Muscle layer of duodenum (tissue), 2 donors: ENCODE measurements at regions not wholly inside any gene's neighbourhood (a gene's known extent, or its start where the extent isn't known, plus 50 kb on each side); places are given as distances from the start of the nearest gene placed in this dataset.
"Not testable (repeated sequence)": the region's sequence is repeated elsewhere in the genome, so short reads cannot be mapped to it uniquely, and the experiment has no call there.

Experiments
- H3K27ac ChIP-seq: one replicate; pipeline ENCODE4 v1.7.0; 2013; ENCODE audit warnings: mild to moderate bottlenecking, low read length
- H3K27me3 ChIP-seq: one replicate; pipeline ENCODE4 v1.7.0; 2013; ENCODE audit warnings: low read depth, mild to moderate bottlenecking, control low read depth, low read length
- H3K36me3 ChIP-seq, 2 donors: one replicate each; pipeline ENCODE4 v1.7.0; 2013; ENCODE audit warnings: low read length in 2 of 2, control low read depth in 1 of 2, mild to moderate bottlenecking in 1 of 2; ENCODE audit not compliant: insufficient read depth in 2 of 2, control insufficient read depth in 1 of 2
- H3K4me1 ChIP-seq, 2 donors: one replicate each; pipeline ENCODE4 v1.7.0; 2013; ENCODE audit warnings: low read length in 2 of 2, mild to moderate bottlenecking in 2 of 2, control low read depth in 1 of 2, moderate library complexity in 1 of 2; ENCODE audit not compliant: insufficient read depth in 2 of 2, control insufficient read depth in 1 of 2
- H3K4me3 ChIP-seq, 2 donors: one replicate each; pipeline ENCODE4 v1.7.0; 2013; ENCODE audit warnings: low read length in 2 of 2, low read depth in 1 of 2, mild to moderate bottlenecking in 1 of 2
- H3K9me3 ChIP-seq, 2 donors: one replicate each; pipeline ENCODE4 v1.7.0; 2013; ENCODE audit warnings: low read length in 2 of 2, control low read depth in 1 of 2, mild to moderate bottlenecking in 1 of 2; ENCODE audit not compliant: control insufficient read depth in 1 of 2
- donor health status: healthy.

DNA sequence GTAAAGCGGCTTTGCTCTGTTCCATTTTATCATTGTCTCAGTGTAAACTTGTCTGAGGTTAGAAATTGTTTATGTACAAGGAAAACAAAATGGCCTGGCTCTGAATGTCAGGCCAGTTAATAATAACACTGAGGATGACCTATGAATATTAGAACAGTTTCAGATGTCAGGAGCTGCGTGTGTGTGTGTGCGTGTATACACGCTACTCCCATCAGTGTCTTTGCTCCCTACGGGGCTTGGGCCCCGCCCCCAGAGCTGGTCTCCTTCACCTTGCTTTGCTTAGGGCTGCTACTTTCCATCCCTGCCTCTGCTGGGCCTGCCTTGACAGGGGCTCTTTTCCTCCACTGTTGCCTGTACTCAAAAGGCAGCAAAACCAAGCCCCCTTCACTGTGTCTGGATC lies 142.3 kb upstream of the BET1 start:
- Histone ChIP-seq H3K9me3 (no peaks in the 10 kb centered on the region), H3K4me1 (no peaks in the 10 kb centered on the region), H3K36me3 (no peaks in the 10 kb centered on the region), H3K27me3 (no peaks in the 10 kb centered on the region), H3K27ac (no peak overlapping the region), H3K4me3 (no peak overlapping the region)

DNA sequence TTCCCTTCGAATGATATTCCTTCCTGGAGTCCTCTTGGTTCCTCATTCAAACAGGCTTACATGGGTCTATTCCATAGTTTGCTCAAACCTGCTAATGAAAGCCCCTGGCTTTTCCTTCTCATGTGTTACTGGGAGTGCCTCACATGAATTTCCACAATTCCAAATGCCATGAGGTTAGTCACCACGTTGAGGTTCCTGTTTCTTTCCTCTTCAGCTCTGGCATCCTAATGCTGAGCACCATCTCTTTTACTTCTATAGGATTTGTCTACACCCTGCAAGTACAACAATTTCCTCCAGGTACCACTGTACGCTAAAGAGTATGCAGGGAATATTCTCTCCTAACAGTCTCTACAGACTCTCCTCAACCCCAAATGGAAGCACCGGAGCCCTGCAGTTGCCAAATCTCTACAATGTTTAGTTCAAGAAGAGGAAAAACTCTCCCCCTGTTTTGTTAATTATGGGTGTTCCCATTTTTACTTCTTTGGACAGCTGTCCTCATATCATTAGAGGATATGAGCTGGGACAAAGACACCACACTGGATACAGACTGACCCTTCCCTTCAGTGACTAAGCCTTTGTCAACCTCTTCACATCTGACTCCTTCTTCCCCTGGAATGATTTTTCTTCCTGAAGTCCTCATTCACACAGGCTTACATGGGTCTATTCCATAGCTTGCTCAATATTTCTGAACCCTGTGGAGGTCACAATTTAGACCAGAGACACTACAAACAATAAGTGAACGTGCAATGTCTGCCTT lies 145.8 kb upstream of the BET1 start:
- no peaks in the 10 kb centered on the region for H3K27me3 ChIP-seq
- no peaks in the 10 kb centered on the region for H3K36me3 ChIP-seq
- no peaks in the 10 kb centered on the region for H3K4me1 ChIP-seq
- no peaks in the 10 kb centered on the region for H3K9me3 ChIP-seq
- H3K4me3 ChIP-seq: no peak overlapping the region
- H3K27ac ChIP-seq: no peak overlapping the region

DNA sequence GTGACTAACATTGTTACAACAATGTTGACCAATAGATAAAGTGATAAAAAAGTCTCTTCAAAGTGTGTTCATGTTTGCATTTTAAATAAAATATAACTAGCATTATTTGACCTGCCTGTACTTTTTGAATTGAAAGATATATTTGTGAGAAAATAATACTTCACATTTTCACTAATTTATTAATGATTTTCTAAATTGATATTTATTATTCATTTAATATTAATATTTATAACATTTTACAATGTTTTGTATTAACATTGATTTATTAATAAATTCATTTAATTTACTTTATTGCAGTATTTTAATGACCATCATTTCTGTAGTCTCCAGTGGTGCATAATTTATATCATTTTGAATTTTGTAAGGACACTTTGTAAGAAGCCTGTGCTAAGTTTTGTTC lies 150.0 kb upstream of the BET1 start:
- no peaks in the 10 kb centered on the region for H3K27me3 ChIP-seq
- H3K4me1 ChIP-seq: no peaks in the 10 kb centered on the region
- H3K9me3 ChIP-seq: no peaks in the 10 kb centered on the region
- no peak overlapping the region for H3K27ac ChIP-seq
- no peak overlapping the region for H3K4me3 ChIP-seq
- H3K36me3 ChIP-seq: no peaks in the 10 kb centered on the region

DNA sequence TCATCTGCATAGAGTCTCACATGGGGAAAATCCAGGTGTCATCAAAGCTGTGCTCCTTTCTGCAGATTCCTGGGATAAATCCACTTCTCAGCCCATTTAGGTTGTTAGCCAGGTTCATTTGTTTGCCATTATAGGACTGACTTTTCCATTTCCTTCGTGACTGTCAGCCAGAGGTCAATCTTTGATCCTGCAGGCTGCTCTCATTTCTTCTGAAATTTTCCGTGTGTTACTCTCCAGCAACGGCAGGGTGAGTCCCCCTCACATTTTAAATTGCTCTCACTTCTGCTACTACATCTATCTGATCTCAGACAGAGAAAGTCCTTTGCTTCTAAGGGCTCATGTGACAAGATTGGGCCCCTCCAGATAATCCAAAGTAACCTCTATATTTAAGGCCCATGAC lies 150.7 kb upstream of the BET1 start:
- Histone ChIP-seq H3K4me3 (no peak overlapping the region), H3K9me3 (no peaks in the 10 kb centered on the region), H3K27me3 (no peaks in the 10 kb centered on the region), H3K4me1 (no peaks in the 10 kb centered on the region), H3K27ac (no peak overlapping the region), H3K36me3 (no peaks in the 10 kb centered on the region)

DNA sequence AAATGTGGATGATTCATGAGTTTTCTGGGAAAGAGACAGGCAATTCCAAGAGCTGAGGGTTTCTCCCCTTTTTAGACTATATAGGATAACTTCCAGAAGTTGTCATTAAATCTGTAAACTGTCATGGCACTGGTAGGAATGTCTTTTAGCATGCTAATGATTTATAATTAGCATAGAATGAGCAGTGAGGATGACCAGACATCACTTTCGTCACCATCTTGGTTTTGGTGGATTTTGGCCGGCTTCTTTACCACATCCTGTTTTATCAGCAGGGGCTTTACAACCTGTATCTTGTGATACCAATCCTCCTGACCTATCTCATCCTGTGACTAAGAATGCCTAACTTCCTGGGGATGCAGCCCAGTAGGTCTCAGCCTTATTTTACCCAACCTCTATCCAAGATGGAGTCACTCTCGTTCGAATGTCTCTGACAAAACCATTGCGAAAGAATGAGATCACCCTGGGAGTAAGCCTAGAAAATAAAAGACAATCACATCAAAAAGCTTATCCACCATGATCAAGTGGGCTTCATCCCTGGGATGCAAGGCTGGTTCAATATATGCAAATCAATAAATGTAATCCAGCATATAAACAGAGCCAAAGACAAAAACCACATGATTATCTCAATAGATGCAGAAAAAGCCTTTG lies 153.6 kb upstream of the BET1 start:
- H3K27me3 ChIP-seq, H3K9me3 ChIP-seq, H3K27ac ChIP-seq, H3K4me1 ChIP-seq, H3K4me3 ChIP-seq, H3K36me3 ChIP-seq: not testable (repeated sequence)

DNA sequence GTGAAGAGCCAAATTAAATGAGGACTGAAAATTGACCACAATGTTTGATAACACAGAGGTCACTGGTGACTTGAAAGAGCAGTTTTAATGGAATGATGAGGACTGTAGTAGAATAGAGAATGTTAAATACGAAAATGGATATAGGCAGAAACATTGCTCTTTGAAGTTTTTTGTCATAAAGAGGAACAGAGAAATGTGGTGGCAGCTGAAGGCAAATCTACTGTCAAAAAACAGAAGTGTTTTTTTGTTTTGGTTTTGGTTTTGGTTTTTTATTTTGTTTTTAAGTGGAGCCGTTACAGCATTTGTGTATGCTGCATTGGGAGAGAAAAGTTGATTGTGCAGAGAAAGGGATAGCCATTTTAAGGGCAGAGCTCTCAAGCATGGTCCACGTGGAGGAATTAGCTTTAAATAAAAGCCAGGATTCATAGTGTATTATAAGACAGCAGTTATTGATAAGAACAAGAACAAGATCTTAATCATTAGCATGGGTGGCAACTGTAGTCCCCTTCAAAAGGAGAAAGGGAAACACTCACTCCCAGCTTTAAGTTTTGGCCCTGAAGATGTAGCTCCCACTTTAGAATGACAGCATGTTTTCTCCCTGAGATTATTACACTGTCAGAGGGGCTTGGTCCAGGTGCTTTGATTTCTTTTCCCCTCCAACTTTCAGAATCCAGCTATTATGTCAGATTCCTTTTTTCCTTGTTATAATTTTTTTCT lies 156.7 kb upstream of the BET1 start:
- Histone ChIP-seq H3K27me3 (no peaks in the 10 kb centered on the region), H3K27ac (no peak overlapping the region), H3K4me3 (no peak overlapping the region), H3K9me3 (no peaks in the 10 kb centered on the region), H3K36me3 (no peaks in the 10 kb centered on the region), H3K4me1 (peaks cover 0 to 4% of the 10 kb centered on the region in 2 donors)

DNA sequence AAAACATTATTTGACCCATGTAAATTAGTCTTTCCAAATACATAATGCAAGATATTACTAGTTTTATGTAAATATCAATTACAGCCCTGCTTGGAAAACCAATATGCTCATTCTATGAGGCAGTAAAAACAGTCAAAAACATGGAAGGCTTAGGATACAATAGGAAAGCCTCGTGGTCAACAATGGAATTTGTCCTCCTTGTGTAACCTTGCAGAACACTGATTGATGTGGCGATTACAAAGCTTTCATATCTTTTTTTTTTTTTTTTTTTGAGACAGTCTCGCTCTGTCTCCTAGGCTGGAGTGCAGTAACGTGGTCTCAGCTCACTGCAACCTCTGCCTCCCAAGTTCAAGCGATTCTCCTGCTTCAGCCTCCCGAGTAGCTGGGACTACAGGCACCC lies 157.3 kb upstream of the BET1 start:
- H3K4me1 ChIP-seq: peaks cover 0 to 4% of the 10 kb centered on the region in 2 donors
- no peak overlapping the region for H3K4me3 ChIP-seq
- H3K36me3 ChIP-seq: no peaks in the 10 kb centered on the region
- no peaks in the 10 kb centered on the region for H3K9me3 ChIP-seq
- H3K27ac ChIP-seq: no peak overlapping the region
- no peaks in the 10 kb centered on the region for H3K27me3 ChIP-seq

DNA sequence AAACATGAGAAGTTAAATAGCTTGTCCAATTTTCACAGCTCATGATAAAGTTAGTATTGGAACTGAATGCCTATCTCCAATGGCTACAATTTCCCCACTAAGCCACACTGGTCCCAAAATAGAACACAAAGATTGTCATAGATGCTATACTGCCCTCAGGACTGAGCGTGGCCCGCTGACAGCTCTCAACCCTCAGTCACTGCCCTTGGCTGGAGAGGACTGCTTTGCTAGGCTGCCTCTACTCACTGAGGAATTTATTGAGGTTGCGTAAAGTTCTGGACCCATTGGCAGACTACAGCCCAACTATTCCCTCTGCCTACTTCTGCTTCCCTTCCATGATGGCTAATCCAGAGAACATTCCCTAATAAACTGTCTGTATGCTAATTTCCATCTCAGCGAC lies 165.5 kb upstream of the BET1 start:
- H3K27me3 ChIP-seq: no peaks in the 10 kb centered on the region
- no peaks in the 10 kb centered on the region for H3K4me1 ChIP-seq
- H3K4me3 ChIP-seq: no peak overlapping the region
- H3K36me3 ChIP-seq: no peaks in the 10 kb centered on the region
- H3K9me3 ChIP-seq: no peaks in the 10 kb centered on the region
- H3K27ac ChIP-seq: no peak overlapping the region

DNA sequence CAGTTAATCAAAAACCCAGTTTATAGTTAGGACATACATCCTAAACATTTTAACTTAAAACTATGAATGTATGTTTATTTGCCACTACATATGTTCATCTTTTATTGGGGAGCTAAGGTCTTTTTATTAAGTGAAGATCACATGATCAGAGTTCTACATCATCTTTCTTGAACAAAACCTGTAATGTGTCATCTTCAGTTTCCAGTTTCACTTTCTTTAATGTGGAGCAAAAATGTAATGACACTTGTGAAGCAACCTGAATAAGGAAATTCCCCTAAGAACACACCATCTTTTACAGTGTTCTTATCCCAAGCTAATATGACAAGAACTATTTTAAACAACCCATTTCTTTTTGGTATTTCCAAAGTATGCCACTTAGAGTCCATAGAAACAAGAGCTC lies 166.7 kb upstream of the BET1 start:
- H3K9me3 ChIP-seq: no peaks in the 10 kb centered on the region
- no peaks in the 10 kb centered on the region for H3K27me3 ChIP-seq
- no peak overlapping the region for H3K4me3 ChIP-seq
- no peaks in the 10 kb centered on the region for H3K36me3 ChIP-seq
- H3K27ac ChIP-seq: no peak overlapping the region
- no peaks in the 10 kb centered on the region for H3K4me1 ChIP-seq

DNA sequence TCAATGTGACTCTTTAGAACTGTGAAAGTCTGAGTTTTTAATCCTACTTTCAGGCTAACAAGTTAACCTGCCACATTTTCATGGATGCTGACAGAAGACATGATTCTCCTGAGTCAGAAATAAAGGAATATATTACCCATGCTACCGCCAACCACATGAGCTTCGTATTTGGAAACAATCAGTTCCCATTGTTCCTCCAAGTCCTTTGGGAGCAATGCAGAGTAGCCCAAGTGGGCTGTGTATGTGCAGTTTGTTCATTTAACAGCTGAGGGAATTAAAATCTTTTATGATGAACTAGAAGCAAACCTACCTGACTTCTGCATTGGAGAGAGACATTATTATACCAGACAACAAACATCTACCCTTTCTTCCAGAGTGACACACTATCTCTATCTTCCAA lies 169.3 kb upstream of the BET1 start:
- H3K4me1 ChIP-seq: no peaks in the 10 kb centered on the region
- H3K4me3 ChIP-seq: no peak overlapping the region
- no peaks in the 10 kb centered on the region for H3K9me3 ChIP-seq

DNA sequence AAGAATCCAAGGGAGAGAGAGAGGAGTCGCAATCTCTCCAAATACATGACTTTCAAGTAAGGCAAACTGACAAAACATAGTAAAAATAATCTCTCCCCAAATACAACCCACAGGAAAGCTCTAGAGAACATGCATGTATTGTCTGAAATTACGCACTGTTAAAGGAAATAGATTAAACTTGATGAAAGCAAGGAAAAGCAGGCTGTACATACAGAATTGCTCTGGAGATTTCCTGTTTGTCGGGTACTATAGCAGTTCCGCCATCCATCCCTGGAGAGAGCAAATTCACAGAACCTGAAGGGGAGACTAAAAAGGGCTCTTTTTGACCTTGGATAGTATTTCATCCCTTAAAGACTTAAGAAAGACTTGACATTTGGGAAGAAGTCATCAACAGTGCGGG lies 170.2 kb upstream of the BET1 start:
- Histone ChIP-seq H3K4me1 (no peaks in the 10 kb centered on the region), H3K9me3 (no peaks in the 10 kb centered on the region), H3K27ac (no peak overlapping the region), H3K27me3 (no peaks in the 10 kb centered on the region), H3K36me3 (no peaks in the 10 kb centered on the region), H3K4me3 (no peak overlapping the region)

More for the DNA sequence above, 169.3 kb upstream of the BET1 start:
- Histone ChIP-seq H3K36me3 (no peaks in the 10 kb centered on the region), H3K27ac (no peak overlapping the region), H3K27me3 (no peaks in the 10 kb centered on the region)
